NB4 (cell line): ENCODE measurements at regions not wholly inside any gene's neighbourhood (a gene's known extent, or its start where the extent isn't known, plus 50 kb on each side); places are given as distances from the start of the nearest gene placed in this dataset.

Experiments
- DNase-seq: peaks from one replicate; pipeline ENCODE4 v3.0.0; 2010; ENCODE audit warnings: low read depth
- H3K4me3 ChIP-seq: one replicate; pipeline ENCODE4 v1.5.1; 2011; ENCODE audit warnings: mild to moderate bottlenecking, low read depth, low read length, moderate library complexity
- CTCF ChIP-seq: IDR thresholded peaks from one replicate; pipeline ENCODE4 v1.5.1; 2012; ENCODE audit warnings: low read depth, low read length
- MAX ChIP-seq: IDR thresholded peaks from 2 replicates; pipeline ENCODE4 v1.6.1; 2011; ENCODE audit warnings: low read depth, low read length
- MYC ChIP-seq: IDR thresholded peaks from 2 replicates; pipeline ENCODE4 v1.6.1; 2011; ENCODE audit warnings: low read depth, low read length
- POLR2A ChIP-seq: IDR thresholded peaks from 2 replicates; pipeline ENCODE4 v1.6.1; 2011; ENCODE audit warnings: mild to moderate bottlenecking; ENCODE audit not compliant: insufficient read length; ENCODE audit errors: extremely low read depth

- H3K4me3 ChIP-seq, result no peak overlapping the region
- TF ChIP-seq MAX (no peak), CTCF (no peak), POLR2A (no peak), MYC (no peak)
- no peak for DNase-seq
Observed at GRCh38 chr10:128710098-128710797, 584.0 kb upstream of the MKI67 start.

GRCh38 chr10:128710798-128711183 lies 584.6 kb upstream of the MKI67 start:
- no peak for DNase-seq
- TF ChIP-seq MYC (no peak), CTCF (no peak), MAX (no peak), POLR2A (no peak)
- no peak overlapping the region for H3K4me3 ChIP-seq

GRCh38 chr10:128711806-128712205 lies 585.6 kb upstream of the MKI67 start:
- DNase-seq, result no peak
- no peak for TF ChIP-seq POLR2A
- H3K4me3 ChIP-seq, result no peak overlapping the region

GRCh38 chr10:128712661-128713400 lies 586.6 kb upstream of the MKI67 start:
- no peak for TF ChIP-seq MYC
- no peak for TF ChIP-seq MAX
- TF ChIP-seq POLR2A, result no peak
- no peak for TF ChIP-seq CTCF
- no peak for DNase-seq

GRCh38 chr10:128713471-128713870 lies 587.2 kb upstream of the MKI67 start:
- H3K4me3 ChIP-seq, result no peak overlapping the region
- no peak for TF ChIP-seq CTCF
- TF ChIP-seq MAX, result no peak
- TF ChIP-seq MYC, result no peak
- TF ChIP-seq POLR2A, result no peak
- DNase-seq, result no peak

More at GRCh38 chr10:128712661-128713400, 586.6 kb upstream of the MKI67 start:
- H3K4me3 ChIP-seq, result no peak overlapping the region

GRCh38 chr10:128713874-128714570 lies 587.8 kb upstream of the MKI67 start:
- DNase-seq, result no peak
- no peak for TF ChIP-seq MAX
- TF ChIP-seq POLR2A, result no peak
- TF ChIP-seq MYC, result no peak
- TF ChIP-seq CTCF, result no peak
- H3K4me3 ChIP-seq, result no peak overlapping the region
